ENCODE measurements at regions not wholly inside any gene's neighbourhood (a gene's known extent, or its start where the extent isn't known, plus 50 kb on each side); places are given as distances from the start of the nearest gene placed in this dataset.

GRCh38 chr1:239819096-239819495 lies 272.6 kb upstream of the FMN2 start:
- H3K4me3 Mint-ChIP-seq = no peak overlapping the region
- H3K27ac Mint-ChIP-seq = no peak overlapping the region
- DNase-seq = peak; percentile 14
- POLR2A ChIA-PET = interaction anchor here (1.1 kb wide), 1 partner anchor 24 kb away, joined by 3 read pairs; no protein-coding TSS in a partner anchor
- H3K4me1 Mint-ChIP-seq = peaks cover 15% of the 10 kb centered on the region
- H3K36me3 Mint-ChIP-seq (ENCODE audit: low read depth) = no peaks in the 10 kb centered on the region
- H3K9me3 Mint-ChIP-seq = no peaks in the 10 kb centered on the region
- CTCF ChIA-PET = interaction anchor here (1.5 to 2.1 kb wide), 4 partner anchors 9 to 100 kb away, joined by 4 to 7 read pairs (median 6); no protein-coding TSS in a partner anchor
- H3K27me3 Mint-ChIP-seq = no peaks in the 10 kb centered on the region

- Mint-ChIP-seq H3K27ac (no peak overlapping the region), H3K9me3 (no peaks in the 10 kb centered on the region), H3K27me3 (no peaks in the 10 kb centered on the region), H3K4me1 (peaks cover 9% of the 10 kb centered on the region), H3K4me3 (no peak overlapping the region), H3K36me3 (ENCODE audit: low read depth) (no peaks in the 10 kb centered on the region)
- CTCF ChIA-PET = interaction anchor here (1.5 to 2.1 kb wide), 4 partner anchors 10 to 101 kb away, joined by 4 to 7 read pairs (median 6); no protein-coding TSS in a partner anchor
- POLR2A ChIA-PET = interaction anchor here (1.1 kb wide), 1 partner anchor 25 kb away, joined by 3 read pairs; no protein-coding TSS in a partner anchor
- DNase-seq = no peak
Measured at GRCh38 chr1:239819756-239820250, 271.9 kb upstream of the FMN2 start.

GRCh38 chr1:239823852-239824251 lies 267.8 kb upstream of the FMN2 start:
- H3K36me3 Mint-ChIP-seq (ENCODE audit: low read depth) = no peaks in the 10 kb centered on the region
- no peaks in the 10 kb centered on the region for H3K4me1 Mint-ChIP-seq
- POLR2A ChIA-PET = no interaction called here
- no peaks in the 10 kb centered on the region for H3K9me3 Mint-ChIP-seq
- H3K27me3 Mint-ChIP-seq = no peaks in the 10 kb centered on the region
- no peak for DNase-seq
- H3K27ac Mint-ChIP-seq = no peak overlapping the region
- no peak overlapping the region for H3K4me3 Mint-ChIP-seq
- CTCF ChIA-PET = interaction anchor here (0.9 kb wide), 1 partner anchor 10 kb away, joined by 3 read pairs; no protein-coding TSS in a partner anchor

- ChIA-PET POLR2A (no interaction called here), CTCF (no interaction called here)
- no peaks in the 10 kb centered on the region for H3K27me3 Mint-ChIP-seq
- H3K27ac Mint-ChIP-seq = no peak overlapping the region
- no peak overlapping the region for H3K4me3 Mint-ChIP-seq
- H3K9me3 Mint-ChIP-seq = no peaks in the 10 kb centered on the region
- DNase-seq = no peak
- H3K4me1 Mint-ChIP-seq = no peaks in the 10 kb centered on the region
- H3K36me3 Mint-ChIP-seq (ENCODE audit: low read depth) = no peaks in the 10 kb centered on the region
Measured at GRCh38 chr1:239826211-239826610, 265.5 kb upstream of the FMN2 start.

GRCh38 chr1:239826736-239827135 lies 264.9 kb upstream of the FMN2 start:
- CTCF ChIA-PET = no interaction called here
- H3K36me3 Mint-ChIP-seq (ENCODE audit: low read depth) = no peaks in the 10 kb centered on the region
- H3K4me1 Mint-ChIP-seq = no peaks in the 10 kb centered on the region
- no peak overlapping the region for H3K4me3 Mint-ChIP-seq
- POLR2A ChIA-PET = no interaction called here
- H3K27me3 Mint-ChIP-seq = no peaks in the 10 kb centered on the region
- DNase-seq = no peak
- no peak overlapping the region for H3K27ac Mint-ChIP-seq
- H3K9me3 Mint-ChIP-seq = no peaks in the 10 kb centered on the region

- H3K9me3 Mint-ChIP-seq = no peaks in the 10 kb centered on the region
- H3K27ac Mint-ChIP-seq = no peak overlapping the region
- CTCF ChIA-PET = no interaction called here
- H3K4me3 Mint-ChIP-seq = no peak overlapping the region
- H3K36me3 Mint-ChIP-seq (ENCODE audit: low read depth) = no peaks in the 10 kb centered on the region
- H3K4me1 Mint-ChIP-seq = no peaks in the 10 kb centered on the region
- POLR2A ChIA-PET = no interaction called here
- DNase-seq = no peak
- no peaks in the 10 kb centered on the region for H3K27me3 Mint-ChIP-seq
Measured at GRCh38 chr1:239829535-239829934, 262.1 kb upstream of the FMN2 start.

GRCh38 chr1:239831577-239832355 lies 259.9 kb upstream of the FMN2 start:
- H3K27ac Mint-ChIP-seq = no peak overlapping the region
- ChIA-PET POLR2A (no interaction called here), CTCF (no interaction called here)
- H3K27me3 Mint-ChIP-seq = no peaks in the 10 kb centered on the region
- H3K9me3 Mint-ChIP-seq = no peaks in the 10 kb centered on the region
- H3K4me1 Mint-ChIP-seq = no peaks in the 10 kb centered on the region
- DNase-seq = no peak
- H3K36me3 Mint-ChIP-seq (ENCODE audit: low read depth) = no peaks in the 10 kb centered on the region
- no peak overlapping the region for H3K4me3 Mint-ChIP-seq

GRCh38 chr1:239833723-239834122 lies 258.0 kb upstream of the FMN2 start:
- Mint-ChIP-seq H3K9me3 (no peaks in the 10 kb centered on the region), H3K27ac (no peak overlapping the region), H3K4me3 (no peak overlapping the region), H3K4me1 (no peaks in the 10 kb centered on the region), H3K27me3 (no peaks in the 10 kb centered on the region), H3K36me3 (ENCODE audit: low read depth) (no peaks in the 10 kb centered on the region)
- POLR2A ChIA-PET = no interaction called here
- CTCF ChIA-PET = interaction anchor here (1.0 kb wide), 1 partner anchor 9 kb away, joined by 3 read pairs; no protein-coding TSS in a partner anchor
- DNase-seq = no peak

- no peak for DNase-seq
- Mint-ChIP-seq H3K4me3 (no peak overlapping the region), H3K36me3 (ENCODE audit: low read depth) (no peaks in the 10 kb centered on the region), H3K27ac (no peak overlapping the region), H3K27me3 (no peaks in the 10 kb centered on the region), H3K9me3 (no peaks in the 10 kb centered on the region), H3K4me1 (no peaks in the 10 kb centered on the region)
- POLR2A ChIA-PET = no interaction called here
- CTCF ChIA-PET = no interaction called here
Measured at GRCh38 chr1:239835946-239836440, 255.7 kb upstream of the FMN2 start.

- POLR2A ChIA-PET = no interaction called here
- no peaks in the 10 kb centered on the region for H3K4me1 Mint-ChIP-seq
- H3K27me3 Mint-ChIP-seq = no peaks in the 10 kb centered on the region
- no peaks in the 10 kb centered on the region for H3K9me3 Mint-ChIP-seq
- H3K36me3 Mint-ChIP-seq (ENCODE audit: low read depth) = no peaks in the 10 kb centered on the region
- CTCF ChIA-PET = no interaction called here
- H3K27ac Mint-ChIP-seq = no peak overlapping the region
- DNase-seq = no peak
- H3K4me3 Mint-ChIP-seq = no peak overlapping the region
Measured at GRCh38 chr1:239840336-239840735, 251.3 kb upstream of the FMN2 start.

- POLR2A ChIA-PET = no interaction called here
- H3K4me1 Mint-ChIP-seq = no peaks in the 10 kb centered on the region
- no peak overlapping the region for H3K27ac Mint-ChIP-seq
- no peak for DNase-seq
- H3K36me3 Mint-ChIP-seq (ENCODE audit: low read depth) = no peaks in the 10 kb centered on the region
- no peak overlapping the region for H3K4me3 Mint-ChIP-seq
- no peaks in the 10 kb centered on the region for H3K27me3 Mint-ChIP-seq
- H3K9me3 Mint-ChIP-seq = no peaks in the 10 kb centered on the region
- CTCF ChIA-PET = no interaction called here
Measured at GRCh38 chr1:239840790-239841189, 250.9 kb upstream of the FMN2 start.

- H3K27me3 Mint-ChIP-seq = no peaks in the 10 kb centered on the region
- CTCF ChIA-PET = no interaction called here
- H3K27ac Mint-ChIP-seq = no peak overlapping the region
Measured at GRCh38 chr1:239841631-239842030, 250.1 kb upstream of the FMN2 start.

GRCh38 chr1:239843541-239843940 lies 248.1 kb upstream of the FMN2 start:
- Mint-ChIP-seq H3K27ac (no peak overlapping the region), H3K4me1 (no peaks in the 10 kb centered on the region)

More at GRCh38 chr1:239841631-239842030, 250.1 kb upstream of the FMN2 start:
- POLR2A ChIA-PET = no interaction called here
- H3K36me3 Mint-ChIP-seq (ENCODE audit: low read depth) = no peaks in the 10 kb centered on the region
- no peak overlapping the region for H3K4me3 Mint-ChIP-seq
- H3K9me3 Mint-ChIP-seq = no peaks in the 10 kb centered on the region
- H3K4me1 Mint-ChIP-seq = no peaks in the 10 kb centered on the region
- DNase-seq = no peak

More at GRCh38 chr1:239843541-239843940, 248.1 kb upstream of the FMN2 start:
- Mint-ChIP-seq H3K27me3 (no peaks in the 10 kb centered on the region), H3K9me3 (no peaks in the 10 kb centered on the region), H3K36me3 (ENCODE audit: low read depth) (no peaks in the 10 kb centered on the region), H3K4me3 (no peak overlapping the region)
- DNase-seq = no peak
- CTCF ChIA-PET = no interaction called here
- POLR2A ChIA-PET = no interaction called here

Measured in activated CD4-positive, alpha-beta T cell treated with anti-CD3 and anti-CD28 coated beads, Interleukin-2, amount 10 ng/mL, durations not matched to agents 7 days and 5 days (primary cell).